ENCODE measurements at regions not wholly inside any gene's neighbourhood (a gene's known extent, or its start where the extent isn't known, plus 50 kb on each side); places are given as distances from the start of the nearest gene placed in this dataset.
"Not testable (repeated sequence)": the region's sequence is repeated elsewhere in the genome, so short reads cannot be mapped to it uniquely, and the experiment has no call there.

DNA sequence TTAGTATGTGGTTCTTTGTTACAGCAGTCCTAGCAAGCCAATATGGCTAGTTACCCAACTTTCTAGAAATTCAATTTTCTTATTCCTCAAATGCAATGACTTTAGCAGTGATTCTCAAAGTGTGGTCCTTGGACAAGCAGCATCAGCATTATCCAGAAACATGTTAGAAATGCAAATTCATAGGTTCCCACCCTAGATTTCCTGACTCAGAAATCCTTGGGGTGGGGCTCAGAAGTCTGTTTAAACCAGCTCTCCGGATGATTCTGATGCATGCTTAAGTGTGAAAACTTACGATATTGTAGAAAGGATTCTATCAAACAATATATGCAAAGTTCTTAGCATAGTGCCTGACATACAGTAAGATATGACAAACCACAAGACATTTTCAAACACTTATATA, 757.1 kb downstream of the DHX35 start:
- H3K4me3 ChIP-seq (ENCODE audit: low read depth, low read length): no peak overlapping the region
- ChIA-PET CTCF (no interaction called here), POLR2A (no interaction called here)
- DNase-seq (ENCODE audit: low read depth, low spot score): no peak
- TF ChIP-seq, protein P1, sequence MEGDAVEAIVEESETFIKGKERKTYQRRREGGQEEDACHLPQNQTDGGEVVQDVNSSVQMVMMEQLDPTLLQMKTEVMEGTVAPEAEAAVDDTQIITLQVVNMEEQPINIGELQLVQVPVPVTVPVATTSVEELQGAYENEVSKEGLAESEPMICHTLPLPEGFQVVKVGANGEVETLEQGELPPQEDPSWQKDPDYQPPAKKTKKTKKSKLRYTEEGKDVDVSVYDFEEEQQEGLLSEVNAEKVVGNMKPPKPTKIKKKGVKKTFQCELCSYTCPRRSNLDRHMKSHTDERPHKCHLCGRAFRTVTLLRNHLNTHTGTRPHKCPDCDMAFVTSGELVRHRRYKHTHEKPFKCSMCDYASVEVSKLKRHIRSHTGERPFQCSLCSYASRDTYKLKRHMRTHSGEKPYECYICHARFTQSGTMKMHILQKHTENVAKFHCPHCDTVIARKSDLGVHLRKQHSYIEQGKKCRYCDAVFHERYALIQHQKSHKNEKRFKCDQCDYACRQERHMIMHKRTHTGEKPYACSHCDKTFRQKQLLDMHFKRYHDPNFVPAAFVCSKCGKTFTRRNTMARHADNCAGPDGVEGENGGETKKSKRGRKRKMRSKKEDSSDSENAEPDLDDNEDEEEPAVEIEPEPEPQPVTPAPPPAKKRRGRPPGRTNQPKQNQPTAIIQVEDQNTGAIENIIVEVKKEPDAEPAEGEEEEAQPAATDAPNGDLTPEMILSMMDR (IDR thresholded peaks at IDR 0.05; ENCODE audit: insufficient read depth, low read length, missing control alignments): no peak

DNA sequence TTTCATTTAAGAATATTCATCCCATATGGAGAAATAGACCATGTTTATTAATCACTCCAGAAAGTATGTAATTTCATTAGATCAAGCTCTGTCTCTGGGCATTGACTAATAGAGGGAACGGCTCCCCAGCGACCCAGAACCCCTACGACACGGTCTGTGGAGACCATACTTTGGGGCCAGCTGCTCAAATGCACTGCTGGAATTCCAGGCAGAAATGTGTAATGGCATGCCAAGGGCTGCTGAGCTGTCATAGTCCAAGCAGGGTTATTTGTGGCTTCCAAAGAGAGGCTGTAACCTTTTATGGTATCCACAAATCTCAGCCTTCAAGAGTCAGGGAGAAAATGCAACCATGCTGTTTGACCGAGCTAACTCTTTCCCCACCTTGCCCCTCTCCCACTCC, 755.8 kb downstream of the DHX35 start:
- ChIA-PET CTCF (no interaction called here), POLR2A (no interaction called here)
- no peak for DNase-seq (ENCODE audit: low read depth, low spot score)
- no peak overlapping the region for H3K4me3 ChIP-seq (ENCODE audit: low read depth, low read length)
- TF ChIP-seq, protein P1 (IDR thresholded peaks at IDR 0.05; ENCODE audit: insufficient read depth, low read length, missing control alignments): no peak

DNA sequence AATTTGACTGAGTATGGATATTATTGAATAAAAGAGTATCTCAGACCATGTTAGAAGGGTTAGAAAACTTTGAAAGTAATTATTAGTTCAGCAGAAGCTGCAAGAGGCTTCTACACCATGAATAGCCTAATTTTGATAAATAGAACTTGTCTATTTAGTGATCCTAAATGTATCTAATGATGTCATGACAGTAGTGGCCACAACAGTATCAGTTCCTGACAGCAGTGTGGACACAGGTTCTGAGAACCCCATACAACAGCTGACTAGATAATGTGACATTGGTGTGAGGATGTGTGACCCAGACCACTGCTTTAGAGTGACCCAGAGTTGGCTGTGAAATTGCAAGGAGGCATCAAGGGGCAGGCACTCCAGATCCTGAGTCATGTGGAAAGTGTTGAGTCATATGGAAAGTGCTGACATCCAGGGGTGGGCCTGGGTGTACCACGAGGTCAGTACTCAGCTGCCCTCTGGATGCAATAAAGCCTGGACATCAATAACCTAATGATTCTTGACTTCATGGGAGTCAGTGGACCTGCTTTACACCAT, 754.7 kb downstream of the DHX35 start:
- CTCF ChIA-PET: no interaction called here
- no peak for DNase-seq (ENCODE audit: low read depth, low spot score)
- no peak overlapping the region for H3K4me3 ChIP-seq (ENCODE audit: low read depth, low read length)
- TF ChIP-seq, protein P1 (IDR thresholded peaks at IDR 0.05; ENCODE audit: insufficient read depth, low read length, missing control alignments): no peak
- POLR2A ChIA-PET: no interaction called here

DNA sequence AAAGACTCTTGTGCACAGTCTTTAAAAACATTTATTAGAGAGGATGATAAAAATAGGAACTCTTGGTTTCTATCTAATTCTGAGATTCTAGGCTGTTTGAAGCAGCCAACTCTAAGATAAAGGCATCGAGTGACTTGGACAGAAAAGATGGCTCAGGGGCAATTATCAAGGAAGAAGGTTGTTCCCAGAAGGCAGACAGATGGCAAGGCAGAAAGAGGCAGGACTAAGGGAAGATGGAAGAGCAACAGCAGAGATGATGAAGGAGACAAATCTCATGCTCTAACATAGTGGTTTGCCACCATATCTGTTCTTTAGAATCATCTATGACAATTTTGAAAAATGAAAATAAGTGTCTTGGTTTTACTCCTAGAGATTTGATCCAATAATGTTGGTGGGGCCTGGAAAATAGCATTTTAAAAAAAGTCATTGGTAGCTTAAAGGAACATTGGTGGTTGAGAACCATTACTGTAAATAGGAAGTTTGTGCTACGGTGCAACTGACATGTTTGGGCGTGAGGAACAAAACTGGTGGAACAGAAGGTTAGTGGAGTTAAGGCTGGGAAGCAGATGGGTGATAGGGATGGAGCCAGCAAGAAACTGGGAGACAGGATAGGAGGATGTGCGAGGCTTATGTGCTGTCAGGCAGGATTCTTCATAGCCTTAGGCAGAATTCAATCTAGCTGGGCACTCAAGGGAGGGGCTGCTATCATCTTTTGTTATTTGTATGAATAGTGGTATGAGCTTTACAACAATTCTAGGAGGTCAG, 751.1 kb downstream of the DHX35 start:
- TF ChIP-seq, protein P1 (IDR thresholded peaks at IDR 0.05; ENCODE audit: insufficient read depth, low read length, missing control alignments): no peak
- DNase-seq (ENCODE audit: low read depth, low spot score): no peak
- H3K4me3 ChIP-seq (ENCODE audit: low read depth, low read length): no peak overlapping the region
- ChIA-PET POLR2A (no interaction called here), CTCF (no interaction called here)

DNA sequence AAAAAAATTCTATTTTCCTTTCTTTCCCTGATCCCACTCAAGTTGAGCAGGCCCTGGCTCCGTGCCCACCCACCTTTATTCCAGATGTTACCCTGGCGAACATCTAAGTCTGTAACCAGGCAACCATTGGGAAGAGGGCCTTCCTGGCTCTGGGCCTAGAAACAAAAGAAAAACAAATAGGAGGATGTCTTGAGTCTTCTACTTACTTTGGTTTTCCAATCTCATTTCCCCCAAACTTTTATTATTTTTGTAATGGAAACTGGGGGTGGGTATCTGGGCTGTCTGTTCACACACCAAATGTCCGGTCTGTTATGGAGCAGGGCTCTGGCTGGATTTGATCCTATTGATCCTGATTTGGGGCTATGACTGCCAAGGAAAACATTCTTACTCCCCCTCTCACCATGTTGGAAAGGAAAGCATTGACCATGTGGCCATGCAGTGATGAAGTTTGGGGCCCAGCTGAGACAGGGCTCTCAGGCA, 744.1 kb downstream of the DHX35 start:
- ChIA-PET POLR2A (no interaction called here), CTCF (no interaction called here)
- DNase-seq (ENCODE audit: low read depth, low spot score): no peak
- TF ChIP-seq, protein P1 (IDR thresholded peaks at IDR 0.05; ENCODE audit: insufficient read depth, low read length, missing control alignments): no peak
- H3K4me3 ChIP-seq (ENCODE audit: low read depth, low read length): no peak overlapping the region

DNA sequence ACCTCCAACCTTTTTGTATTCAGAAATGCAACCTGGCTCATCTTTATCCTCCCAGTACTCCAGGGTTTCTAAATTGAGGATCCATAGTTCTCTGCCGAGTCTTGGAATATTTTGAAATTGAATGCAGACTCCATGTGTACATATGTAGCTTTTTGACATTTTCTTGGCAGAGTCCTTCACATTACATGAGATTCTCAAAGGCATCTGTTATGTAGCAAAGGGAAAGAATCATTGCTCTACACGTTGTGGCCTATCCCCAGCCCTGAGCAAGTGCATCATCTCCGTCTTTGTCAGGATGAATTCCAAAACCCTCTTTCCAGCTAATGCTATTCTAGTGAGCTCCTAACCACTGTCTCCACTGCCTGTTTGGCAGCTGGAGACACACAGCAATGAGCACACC, 742.9 kb downstream of the DHX35 start:
- DNase-seq (ENCODE audit: low read depth, low spot score): no peak
- TF ChIP-seq, protein P1 (IDR thresholded peaks at IDR 0.05; ENCODE audit: insufficient read depth, low read length, missing control alignments): no peak
- POLR2A ChIA-PET: no interaction called here
- CTCF ChIA-PET: interaction anchor here (0.9 kb wide), 1 partner anchor 9 kb away, joined by 3 read pairs; no protein-coding TSS in a partner anchor
- H3K4me3 ChIP-seq (ENCODE audit: low read depth, low read length): no peak overlapping the region

DNA sequence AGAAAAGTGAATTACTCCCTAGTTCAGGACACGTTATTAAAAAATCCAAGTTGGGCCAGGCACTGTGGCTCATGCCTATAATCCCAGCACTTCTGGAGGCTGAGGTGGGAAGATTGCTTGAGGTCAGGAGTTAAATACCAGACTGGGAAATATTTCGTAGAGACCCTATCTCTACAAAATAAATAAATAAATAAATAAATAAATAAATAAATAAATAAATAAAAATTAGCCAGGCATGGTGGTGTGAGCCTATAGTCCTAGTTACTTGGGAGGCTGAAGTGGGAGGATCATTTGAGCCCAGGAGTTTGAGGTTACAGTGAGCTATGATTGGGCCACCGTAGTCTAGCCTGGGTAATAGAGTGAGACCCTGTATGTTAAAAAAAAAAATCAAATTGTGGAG, 741.2 kb downstream of the DHX35 start:
- CTCF ChIA-PET; DNase-seq (ENCODE audit: low read depth, low spot score); H3K4me3 ChIP-seq (ENCODE audit: low read depth, low read length); POLR2A ChIA-PET: not testable (repeated sequence)

Measured in AG04449 (cell line).